Hepatocyte (in vitro differentiated cells): ENCODE measurements at regions not wholly inside any gene's neighbourhood (a gene's known extent, or its start where the extent isn't known, plus 50 kb on each side); places are given as distances from the start of the nearest gene placed in this dataset.

Experiments
- DNase-seq: peaks from one replicate; pipeline ENCODE4 v3.0.0-alpha.2; 2016; ENCODE audit warnings: low spot score
- H2AFZ ChIP-seq: fragments of 200-600 bp; sonication (generic); 2 replicates; pipeline ENCODE4 v1.6.0; 2016; ENCODE audit warnings: antibody characterized with exemption, mild to moderate bottlenecking
- H3K27ac ChIP-seq: fragments of 200-600 bp; sonication (generic); 2 replicates; pipeline ENCODE4 v1.5.1; 2016; ENCODE audit warnings: mild to moderate bottlenecking
- H3K27me3 ChIP-seq: fragments of 200-600 bp; sonication (generic); 2 replicates; pipeline ENCODE4 v1.6.1; 2016
- H3K36me3 ChIP-seq: fragments of 200-600 bp; sonication (generic); replicated peaks from 2 replicates; pipeline ENCODE4 v1.5.1; 2016; ENCODE audit warnings: low read depth; ENCODE audit not compliant: insufficient read depth
- H3K4me1 ChIP-seq: fragments of 200-600 bp; sonication (generic); 2 replicates; pipeline ENCODE4 v1.5.1; 2016; ENCODE audit warnings: mild to moderate bottlenecking, moderate library complexity; ENCODE audit not compliant: insufficient read depth
- H3K4me2 ChIP-seq: fragments of 200-600 bp; sonication (generic); 2 replicates; pipeline ENCODE4 v1.6.0; 2016
- H3K4me3 ChIP-seq: fragments of 200-600 bp; sonication (generic); 2 replicates; pipeline ENCODE4 v1.5.1; 2016; ENCODE audit warnings: mild to moderate bottlenecking
- H3K79me2 ChIP-seq: fragments of 200-600 bp; sonication (generic); 2 replicates; pipeline ENCODE4 v1.6.0; 2017; ENCODE audit warnings: mild to moderate bottlenecking
- H3K9me2 ChIP-seq: fragments of 200-600 bp; sonication (generic); replicated peaks from 2 replicates; pipeline ENCODE4 v1.6.0; 2017; ENCODE audit warnings: mild to moderate bottlenecking; ENCODE audit not compliant: insufficient read depth
- H3K9me3 ChIP-seq: fragments of 200-600 bp; sonication (generic); 2 replicates; pipeline ENCODE4 v1.5.1; 2016; ENCODE audit warnings: low read depth, mild to moderate bottlenecking
- H4K20me1 ChIP-seq: fragments of 200-600 bp; sonication (generic); 2 replicates; pipeline ENCODE4 v1.6.0; 2016; ENCODE audit warnings: mild to moderate bottlenecking; ENCODE audit not compliant: insufficient read depth, poor library complexity, severe bottlenecking
- CTCF ChIP-seq: fragments of 200-600 bp; sonication (generic); IDR thresholded peaks from 2 replicates; pipeline ENCODE4 v1.5.1; 2016; ENCODE audit warnings: antibody characterized with exemption, mild to moderate bottlenecking; ENCODE audit not compliant: poor library complexity
- EZH2 ChIP-seq: fragments of 200-600 bp; sonication (generic); IDR thresholded peaks from 2 replicates; pipeline ENCODE4 v1.6.1; 2016; ENCODE audit warnings: antibody characterized with exemption, mild to moderate bottlenecking, borderline replicate concordance
- EZH2phosphoT487 ChIP-seq: fragments of 200-600 bp; sonication (generic); IDR thresholded peaks from one replicate; pipeline ENCODE4 v1.6.1; 2018; ENCODE audit warnings: antibody characterized with exemption, mild to moderate bottlenecking, low read depth, moderate library complexity; ENCODE audit not compliant: unreplicated experiment, severe bottlenecking
- WGBS: methylation state at CpG from one replicate; pipeline ENCODE4 v1.1.6; 2016; ENCODE audit warnings: low lambda C conversion rate; ENCODE audit errors: missing lambda C conversion rate; 5-methylcytosine and 5-hydroxymethylcytosine counted together

- Histone ChIP-seq H3K4me2 (no peak overlapping the region), H3K27me3 (no peaks in the 10 kb centered on the region), H3K27ac (no peak overlapping the region), H3K36me3 (no peaks in the 10 kb centered on the region), H3K4me3 (no peak overlapping the region), H4K20me1 (no peaks in the 10 kb centered on the region), H3K4me1 (no peaks in the 10 kb centered on the region), H3K9me3 (no peaks in the 10 kb centered on the region), H3K9me2 (no peaks in the 10 kb centered on the region), H3K79me2 (no peaks in the 10 kb centered on the region), H2AFZ (no peak overlapping the region)
- WGBS = 92% methylated on average over 12 of the region's 12 CpGs
- DNase-seq = no peak
- TF ChIP-seq EZH2phosphoT487 = no peak
- TF ChIP-seq CTCF = no peak
- no peak for TF ChIP-seq EZH2
These were observed 330.2 kb downstream of the GLRX3 start for GRCh38 chr10:130466271-130466997.

GRCh38 chr10:130470286-130470685 lies 334.1 kb downstream of the GLRX3 start:
- Histone ChIP-seq H3K9me2 (no peaks in the 10 kb centered on the region), H3K79me2 (no peaks in the 10 kb centered on the region)

GRCh38 chr10:130470973-130471372 lies 334.8 kb downstream of the GLRX3 start:
- no peaks in the 10 kb centered on the region for H4K20me1 ChIP-seq
- no peaks in the 10 kb centered on the region for H3K36me3 ChIP-seq
- no peak overlapping the region for H3K4me3 ChIP-seq
- H3K27me3 ChIP-seq = no peaks in the 10 kb centered on the region
- no peak overlapping the region for H3K4me2 ChIP-seq
- no peak overlapping the region for H3K27ac ChIP-seq
- H3K9me2 ChIP-seq = no peaks in the 10 kb centered on the region
- H2AFZ ChIP-seq = no peak overlapping the region
- no peaks in the 10 kb centered on the region for H3K79me2 ChIP-seq
- H3K9me3 ChIP-seq = no peaks in the 10 kb centered on the region
- no peaks in the 10 kb centered on the region for H3K4me1 ChIP-seq
- no peak for DNase-seq
- WGBS = 90% methylated on average over 6 of the region's 6 CpGs
- TF ChIP-seq EZH2phosphoT487 (no peak), EZH2 (no peak), CTCF (no peak)

More at GRCh38 chr10:130470286-130470685, 334.1 kb downstream of the GLRX3 start:
- no peaks in the 10 kb centered on the region for H3K36me3 ChIP-seq
- H4K20me1 ChIP-seq = no peaks in the 10 kb centered on the region
- no peaks in the 10 kb centered on the region for H3K4me1 ChIP-seq
- H3K27ac ChIP-seq = no peak overlapping the region
- H3K9me3 ChIP-seq = no peaks in the 10 kb centered on the region
- no peak overlapping the region for H2AFZ ChIP-seq
- DNase-seq = no peak
- TF ChIP-seq EZH2phosphoT487 (no peak), CTCF (no peak), EZH2 (no peak)
- H3K27me3 ChIP-seq = no peaks in the 10 kb centered on the region
- 78% methylated on average over 5 of the region's 5 CpGs for WGBS
- H3K4me3 ChIP-seq = no peak overlapping the region
- H3K4me2 ChIP-seq = no peak overlapping the region
